Activated CD8-positive, alpha-beta T cell treated with anti-CD3 and anti-CD28 coated beads for 36 hours (primary cell): ENCODE measurements at regions not wholly inside any gene's neighbourhood (a gene's known extent, or its start where the extent isn't known, plus 50 kb on each side); places are given as distances from the start of the nearest gene placed in this dataset.

Source experiments
- ATAC-seq: fragments of 200-7000 bp; cut with Tn5 transposase; one replicate; pipeline ENCODE4 v1.10.0; 2021; ENCODE audit warnings: mild to moderate bottlenecking, moderate library complexity
- CTCF ChIA-PET: fragments of 350-600 bp; sonication (Branson Sonifier 250); formaldehyde crosslinking; loops from one replicate; lab custom pipeline; 2021; ENCODE audit warnings: antibody characterized with exemption; lab: Charles Lee
- POLR2A ChIA-PET: fragments of 350-600 bp; sonication (Branson Sonifier 250); formaldehyde crosslinking; loops from one replicate; lab custom pipeline; 2021; ENCODE audit warnings: antibody characterized with exemption; lab: Charles Lee
- DNase-seq: peaks from one replicate; pipeline ENCODE4 v3.0.0-alpha.2; 2020
- H3K27ac Mint-ChIP-seq: one replicate; pipeline ENCODE4 v1.8.0; 2021; ENCODE audit warnings: mild to moderate bottlenecking, mixed read lengths
- H3K27me3 Mint-ChIP-seq: one replicate; pipeline ENCODE4 v1.8.0; 2021; ENCODE audit warnings: mixed read lengths
- H3K36me3 Mint-ChIP-seq: one replicate; pipeline ENCODE4 v1.8.0; 2021; ENCODE audit warnings: low read depth, mixed read lengths
- H3K4me1 Mint-ChIP-seq: one replicate; pipeline ENCODE4 v1.8.0; 2021; ENCODE audit warnings: low read depth, mixed read lengths
- H3K4me3 Mint-ChIP-seq: one replicate; pipeline ENCODE4 v1.8.0; 2021; ENCODE audit warnings: mild to moderate bottlenecking, moderate library complexity, mixed read lengths
- H3K9me3 Mint-ChIP-seq: one replicate; pipeline ENCODE4 v1.8.0; 2021; ENCODE audit warnings: mixed read lengths
- CTCF ChIP-seq: fragments of 200-600 bp; IDR thresholded peaks from one replicate; pipeline ENCODE4 v1.8.0; 2022; ENCODE audit warnings: antibody characterized with exemption, mild to moderate bottlenecking
- intact Hi-C: fragments of 100-400 bp; cut with micrococcal nuclease; formaldehyde crosslinking; loops from one replicate; pipeline ENCODE4 v1.10.0; 2022

- Mint-ChIP-seq H3K4me1 (no peaks in the 10 kb centered on the region), H3K4me3 (no peak overlapping the region), H3K27ac (no peak overlapping the region), H3K36me3 (no peaks in the 10 kb centered on the region), H3K27me3 (no peaks in the 10 kb centered on the region), H3K9me3 (peaks cover 2% of the 10 kb centered on the region)
- ChIA-PET POLR2A (no interaction called here), CTCF (no interaction called here)
- intact Hi-C loops, result no loop called here
- no peak for TF ChIP-seq CTCF
- no peak for DNase-seq
- no peak for ATAC-seq
These were observed 223.0 kb upstream of the ADAMTS5 start for GRCh38 chr21:27189870-27190269.

GRCh38 chr21:27173053-27173452, 206.2 kb upstream of the ADAMTS5 start:
- no peak for ATAC-seq
- Mint-ChIP-seq H3K9me3 (no peaks in the 10 kb centered on the region), H3K4me3 (no peak overlapping the region), H3K27me3 (no peaks in the 10 kb centered on the region), H3K27ac (no peak overlapping the region), H3K4me1 (no peaks in the 10 kb centered on the region), H3K36me3 (no peaks in the 10 kb centered on the region)
- no peak for DNase-seq
- CTCF ChIA-PET, result no interaction called here
- POLR2A ChIA-PET, result no interaction called here
- no peak for TF ChIP-seq CTCF
- intact Hi-C loops, result no loop called here

- H3K4me1 Mint-ChIP-seq, result no peaks in the 10 kb centered on the region
- no peaks in the 10 kb centered on the region for H3K36me3 Mint-ChIP-seq
- POLR2A ChIA-PET, result no interaction called here
- no peak for DNase-seq
- no peak overlapping the region for H3K4me3 Mint-ChIP-seq
- intact Hi-C loops, result no loop called here
- H3K27me3 Mint-ChIP-seq, result no peaks in the 10 kb centered on the region
- CTCF ChIA-PET, result no interaction called here
- no peak for ATAC-seq
- TF ChIP-seq CTCF, result no peak
- H3K27ac Mint-ChIP-seq, result no peak overlapping the region
- no peaks in the 10 kb centered on the region for H3K9me3 Mint-ChIP-seq
These were observed 204.8 kb upstream of the ADAMTS5 start for GRCh38 chr21:27171707-27172106.

GRCh38 chr21:27168084-27168483, 201.2 kb upstream of the ADAMTS5 start:
- intact Hi-C loops, result no loop called here
- CTCF ChIA-PET, result no interaction called here
- no peaks in the 10 kb centered on the region for H3K36me3 Mint-ChIP-seq

More at GRCh38 chr21:27168084-27168483, 201.2 kb upstream of the ADAMTS5 start:
- Mint-ChIP-seq H3K27ac (no peak overlapping the region), H3K4me3 (no peak overlapping the region), H3K4me1 (no peaks in the 10 kb centered on the region), H3K9me3 (peaks cover 7% of the 10 kb centered on the region), H3K27me3 (no peaks in the 10 kb centered on the region)
- ATAC-seq, result no peak
- no peak for TF ChIP-seq CTCF
- POLR2A ChIA-PET, result no interaction called here
- no peak for DNase-seq
